K562 (cell line): ENCODE measurements at regions not wholly inside any gene's neighbourhood (a gene's known extent, or its start where the extent isn't known, plus 50 kb on each side); places are given as distances from the start of the nearest gene placed in this dataset.

Experiments used
- KDM4B ChIP-seq, 2 experiments: fragments of 450-650 bp in 1 of 2; sonication (generic) in 1 of 2; IDR thresholded peaks; 2 replicates each; pipeline ENCODE4 v1.6.1; 2016 to 2017; ENCODE audit warnings: borderline replicate concordance in 2 of 2, antibody characterized with exemption in 1 of 2, low read depth in 1 of 2, mild to moderate bottlenecking in 1 of 2
- MTA2 ChIP-seq: fragments of 450-650 bp; IDR thresholded peaks from 2 replicates; pipeline ENCODE4 v1.6.1; 2016; ENCODE audit warnings: low read depth
- NBN ChIP-seq: fragments of 450-650 bp; IDR thresholded peaks from 2 replicates; pipeline ENCODE4 v1.6.1; 2016; ENCODE audit warnings: low read depth, mild to moderate bottlenecking
- NCOA1 ChIP-seq: fragments of 450-650 bp; IDR thresholded peaks from 2 replicates; pipeline ENCODE4 v1.6.1; 2016; ENCODE audit warnings: low read depth
- NCOA6 ChIP-seq: fragments of 450-650 bp; IDR thresholded peaks from 2 replicates; pipeline ENCODE4 v1.6.1; 2017; ENCODE audit warnings: mild to moderate bottlenecking
- PHB2 ChIP-seq: fragments of 450-650 bp; IDR thresholded peaks from 2 replicates; pipeline ENCODE4 v1.6.1; 2017; ENCODE audit warnings: low read depth
- RFX5 ChIP-seq: IDR thresholded peaks from 2 replicates; pipeline ENCODE4 v1.6.1; 2011; ENCODE audit warnings: low read depth, mild to moderate bottlenecking, improper control_type of control experiment, low read length
- SIN3A ChIP-seq, 2 experiments: fragments of 150-350 bp in 1 of 2; IDR thresholded peaks; 2 replicates each; pipeline ENCODE4 v1.6.1; 2011 to 2016; ENCODE audit warnings: borderline replicate concordance in 2 of 2, low read depth in 2 of 2, low read length in 2 of 2, mild to moderate bottlenecking in 2 of 2, moderate library complexity in 2 of 2; ENCODE audit not compliant: control insufficient read depth in 1 of 2
- TCF3 ChIP-seq: sonication (generic); formaldehyde crosslinking; IDR thresholded peaks from 2 replicates; pipeline ENCODE4 v1.4.0; 2020; ENCODE audit warnings: mild to moderate bottlenecking, missing genetic modification reagents
- TGIF2 ChIP-seq: sonication (generic); formaldehyde crosslinking; IDR thresholded peaks from 2 replicates; pipeline ENCODE4 v1.8.1; 2022; ENCODE audit warnings: mild to moderate bottlenecking, missing genetic modification reagents, moderate library complexity
- TOE1 ChIP-seq, 2 experiments: fragments of 450-650 bp in 1 of 2; sonication (generic) in 1 of 2; formaldehyde crosslinking in 1 of 2; IDR thresholded peaks; 2 replicates each; pipeline versions ENCODE4 v1.7.1 to v1.8.0; 2016 to 2022; ENCODE audit warnings: borderline replicate concordance in 2 of 2, mild to moderate bottlenecking in 2 of 2, antibody characterized with exemption in 1 of 2, inconsistent platforms in 1 of 2, low read depth in 1 of 2, missing genetic modification reagents in 1 of 2, moderate library complexity in 1 of 2
- XRCC3 ChIP-seq: fragments of 450-650 bp; IDR thresholded peaks from 2 replicates; pipeline ENCODE4 v1.6.1; 2017; ENCODE audit warnings: mild to moderate bottlenecking, moderate library complexity
- ZEB2 ChIP-seq: fragments of 450-650 bp; IDR thresholded peaks from 2 replicates; pipeline ENCODE4 v1.6.1; 2016
- ZNF696 ChIP-seq: fragments of 250-450 bp; sonication (Bioruptor Pico); conservative IDR thresholded peaks from 2 replicates; pipeline ENCODE4 v1.4.0; 2020; ENCODE audit warnings: mild to moderate bottlenecking, moderate library complexity
- ZSCAN29 ChIP-seq: fragments of 450-650 bp; IDR thresholded peaks from 2 replicates; pipeline ENCODE4 v1.6.1; 2017
- TF ChIP-seq, protein P1 (sequence below): fragments of 450-650 bp; IDR thresholded peaks from 2 replicates; pipeline ENCODE4 v1.6.1; 2016; ENCODE audit warnings: antibody characterized with exemption
- TF ChIP-seq, protein P2 (sequence below): fragments of 250-450 bp; sonication (Bioruptor Pico); IDR thresholded peaks from 2 replicates; pipeline ENCODE4 v1.5.0; 2021
- TF ChIP-seq, protein P3 (sequence below): sonication (generic); formaldehyde crosslinking; IDR thresholded peaks from 2 replicates; pipeline ENCODE4 v1.5.0; 2020; ENCODE audit warnings: missing genetic modification reagents
- TF ChIP-seq, protein P4 (sequence below): fragments of 200-800 bp; sonication (Bioruptor generic); IDR thresholded peaks from 2 replicates; pipeline ENCODE4 v1.6.1; 2017; ENCODE audit warnings: missing genetic modification characterization, missing compliant biosample characterization
- TF ChIP-seq, protein P5 (sequence below): fragments of 250-450 bp; sonication (Bioruptor Pico); IDR thresholded peaks from 2 replicates; pipeline ENCODE4 v1.5.0; 2020; ENCODE audit warnings: mild to moderate bottlenecking
- TF ChIP-seq, protein P6 (sequence below): IDR thresholded peaks from 2 replicates; pipeline ENCODE4 v1.6.1; 2016; ENCODE audit warnings: missing genetic modification characterization, missing compliant biosample characterization

DNA sequence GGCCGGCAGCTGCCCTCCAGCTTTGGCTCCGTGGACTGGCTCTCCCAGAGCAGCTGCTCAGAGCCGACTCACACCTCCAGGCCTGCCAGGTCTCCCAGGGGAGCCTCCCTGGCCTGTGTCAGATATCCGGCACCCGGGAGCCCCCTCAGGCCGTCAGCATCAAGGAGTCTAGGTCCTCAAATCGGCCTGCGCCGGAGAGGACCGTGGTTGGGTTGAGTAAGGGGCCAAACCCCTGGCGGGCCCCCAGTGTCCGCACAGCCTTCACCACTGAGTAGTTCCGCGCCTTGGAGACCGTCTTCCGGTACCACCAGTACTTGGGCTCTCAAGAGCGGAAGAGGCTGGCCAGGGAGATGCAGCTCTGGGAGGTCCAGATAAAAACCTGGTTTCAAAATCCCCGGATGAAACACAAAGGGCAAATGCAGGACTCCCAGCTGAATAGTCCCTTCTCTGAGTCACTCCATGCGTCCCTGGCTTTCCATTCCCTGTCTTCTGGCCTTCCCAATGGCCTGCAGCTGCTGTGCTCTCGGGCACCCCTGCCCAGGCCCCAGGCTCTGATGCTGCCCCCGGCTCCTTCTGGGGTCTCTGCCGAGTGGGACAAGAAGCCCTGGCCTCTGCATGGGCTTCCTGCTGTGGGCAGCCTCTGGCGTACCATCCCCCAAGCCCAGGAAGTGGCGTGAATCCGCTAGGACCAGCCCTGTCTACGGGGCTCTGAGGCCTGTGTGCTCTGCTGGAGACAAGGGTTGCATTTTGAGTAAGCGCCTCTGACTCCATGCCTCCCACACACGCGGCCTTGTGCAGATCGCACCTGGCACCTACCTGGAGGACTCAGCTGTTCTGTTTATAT is 245.1 kb upstream of the ATXN7L3B start (continued):
- TF ChIP-seq TGIF2 (CRISPR knock-in tag) (peak; percentile 64; the same call in 1 of the 2 replicates), TCF3 (CRISPR knock-in tag) (peak; percentile 44; the same call in 1 of the 2 replicates), SIN3A (IDR thresholded peaks at IDR 0.05; ENCODE audit: borderline replicate concordance in 2 of 2, control insufficient read depth in 1 of 2, low read depth in 2 of 2, low read length in 2 of 2) (no peak), TOE1 (IDR thresholded peaks at IDR 0.05; ENCODE audit: borderline replicate concordance) (peak; percentile 89), TOE1 (CRISPR knock-in tag; IDR thresholded peaks at IDR 0.05; ENCODE audit: borderline replicate concordance, low read depth) (no peak), ZNF696 (no peak), MTA2 (no peak), NCOA6 (no peak), RFX5 (0 out of 2 replicates have a peak, but pooled peaks have one; percentile 20), KDM4B (IDR thresholded peaks at IDR 0.05; ENCODE audit: borderline replicate concordance in 2 of 2, low read depth in 1 of 2) (no peak), ZSCAN29 (peak; percentile 83), XRCC3 (no peak), NBN (peak; percentile 84), ZEB2 (no peak), PHB2 (no peak), NCOA1 (0 out of 2 replicates have a peak, but pooled peaks have one; percentile 17)
- TF ChIP-seq, protein P1, sequence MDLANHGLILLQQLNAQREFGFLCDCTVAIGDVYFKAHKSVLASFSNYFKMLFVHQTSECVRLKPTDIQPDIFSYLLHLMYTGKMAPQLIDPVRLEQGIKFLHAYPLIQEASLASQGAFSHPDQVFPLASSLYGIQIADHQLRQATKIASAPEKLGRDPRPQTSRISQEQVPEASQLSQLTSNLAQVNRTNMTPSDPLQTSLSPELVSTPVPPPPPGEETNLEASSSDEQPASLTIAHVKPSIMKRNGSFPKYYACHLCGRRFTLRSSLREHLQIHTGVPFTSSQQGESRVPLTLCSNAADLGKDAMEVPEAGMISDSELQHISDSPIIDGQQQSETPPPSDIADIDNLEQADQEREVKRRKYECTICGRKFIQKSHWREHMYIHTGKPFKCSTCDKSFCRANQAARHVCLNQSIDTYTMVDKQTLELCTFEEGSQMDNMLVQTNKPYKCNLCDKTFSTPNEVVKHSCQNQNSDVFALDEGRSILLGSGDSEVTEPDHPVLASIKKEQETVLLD: no peak
- TF ChIP-seq, protein P2, sequence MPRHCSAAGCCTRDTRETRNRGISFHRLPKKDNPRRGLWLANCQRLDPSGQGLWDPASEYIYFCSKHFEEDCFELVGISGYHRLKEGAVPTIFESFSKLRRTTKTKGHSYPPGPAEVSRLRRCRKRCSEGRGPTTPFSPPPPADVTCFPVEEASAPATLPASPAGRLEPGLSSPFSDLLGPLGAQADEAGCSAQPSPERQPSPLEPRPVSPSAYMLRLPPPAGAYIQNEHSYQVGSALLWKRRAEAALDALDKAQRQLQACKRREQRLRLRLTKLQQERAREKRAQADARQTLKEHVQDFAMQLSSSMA (CRISPR knock-in tag): no peak
- TF ChIP-seq, protein P3, sequence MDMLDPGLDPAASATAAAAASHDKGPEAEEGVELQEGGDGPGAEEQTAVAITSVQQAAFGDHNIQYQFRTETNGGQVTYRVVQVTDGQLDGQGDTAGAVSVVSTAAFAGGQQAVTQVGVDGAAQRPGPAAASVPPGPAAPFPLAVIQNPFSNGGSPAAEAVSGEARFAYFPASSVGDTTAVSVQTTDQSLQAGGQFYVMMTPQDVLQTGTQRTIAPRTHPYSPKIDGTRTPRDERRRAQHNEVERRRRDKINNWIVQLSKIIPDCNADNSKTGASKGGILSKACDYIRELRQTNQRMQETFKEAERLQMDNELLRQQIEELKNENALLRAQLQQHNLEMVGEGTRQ (CRISPR knock-in tag): no peak
- TF ChIP-seq, protein P4, sequence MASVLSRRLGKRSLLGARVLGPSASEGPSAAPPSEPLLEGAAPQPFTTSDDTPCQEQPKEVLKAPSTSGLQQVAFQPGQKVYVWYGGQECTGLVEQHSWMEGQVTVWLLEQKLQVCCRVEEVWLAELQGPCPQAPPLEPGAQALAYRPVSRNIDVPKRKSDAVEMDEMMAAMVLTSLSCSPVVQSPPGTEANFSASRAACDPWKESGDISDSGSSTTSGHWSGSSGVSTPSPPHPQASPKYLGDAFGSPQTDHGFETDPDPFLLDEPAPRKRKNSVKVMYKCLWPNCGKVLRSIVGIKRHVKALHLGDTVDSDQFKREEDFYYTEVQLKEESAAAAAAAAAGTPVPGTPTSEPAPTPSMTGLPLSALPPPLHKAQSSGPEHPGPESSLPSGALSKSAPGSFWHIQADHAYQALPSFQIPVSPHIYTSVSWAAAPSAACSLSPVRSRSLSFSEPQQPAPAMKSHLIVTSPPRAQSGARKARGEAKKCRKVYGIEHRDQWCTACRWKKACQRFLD (CRISPR knock-in tag): peak; percentile 28; the same call in 1 of the 2 replicates
- TF ChIP-seq, protein P5, sequence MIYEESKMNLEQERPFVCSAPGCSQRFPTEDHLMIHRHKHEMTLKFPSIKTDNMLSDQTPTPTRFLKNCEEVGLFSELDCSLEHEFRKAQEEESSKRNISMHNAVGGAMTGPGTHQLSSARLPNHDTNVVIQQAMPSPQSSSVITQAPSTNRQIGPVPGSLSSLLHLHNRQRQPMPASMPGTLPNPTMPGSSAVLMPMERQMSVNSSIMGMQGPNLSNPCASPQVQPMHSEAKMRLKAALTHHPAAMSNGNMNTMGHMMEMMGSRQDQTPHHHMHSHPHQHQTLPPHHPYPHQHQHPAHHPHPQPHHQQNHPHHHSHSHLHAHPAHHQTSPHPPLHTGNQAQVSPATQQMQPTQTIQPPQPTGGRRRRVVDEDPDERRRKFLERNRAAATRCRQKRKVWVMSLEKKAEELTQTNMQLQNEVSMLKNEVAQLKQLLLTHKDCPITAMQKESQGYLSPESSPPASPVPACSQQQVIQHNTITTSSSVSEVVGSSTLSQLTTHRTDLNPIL (CRISPR knock-in tag): no peak
- TF ChIP-seq, protein P6, sequence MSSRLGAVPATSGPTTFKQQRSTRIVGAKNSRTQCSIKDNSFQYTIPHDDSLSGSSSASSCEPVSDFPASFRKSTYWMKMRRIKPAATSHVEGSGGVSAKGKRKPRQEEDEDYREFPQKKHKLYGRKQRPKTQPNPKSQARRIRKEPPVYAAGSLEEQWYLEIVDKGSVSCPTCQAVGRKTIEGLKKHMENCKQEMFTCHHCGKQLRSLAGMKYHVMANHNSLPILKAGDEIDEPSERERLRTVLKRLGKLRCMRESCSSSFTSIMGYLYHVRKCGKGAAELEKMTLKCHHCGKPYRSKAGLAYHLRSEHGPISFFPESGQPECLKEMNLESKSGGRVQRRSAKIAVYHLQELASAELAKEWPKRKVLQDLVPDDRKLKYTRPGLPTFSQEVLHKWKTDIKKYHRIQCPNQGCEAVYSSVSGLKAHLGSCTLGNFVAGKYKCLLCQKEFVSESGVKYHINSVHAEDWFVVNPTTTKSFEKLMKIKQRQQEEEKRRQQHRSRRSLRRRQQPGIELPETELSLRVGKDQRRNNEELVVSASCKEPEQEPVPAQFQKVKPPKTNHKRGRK (tag): no peak
